Gastroesophageal sphincter (tissue), 3 donors: ENCODE measurements at regions not wholly inside any gene's neighbourhood (a gene's known extent, or its start where the extent isn't known, plus 50 kb on each side); places are given as distances from the start of the nearest gene placed in this dataset.

Experiments
- CTCF ChIP-seq, 4 experiments: fragments of 200-600 bp in 2 of 4; fragments of 450-650 bp in 2 of 4; sonication (generic) in 1 of 4; IDR thresholded peaks; one replicate each; pipeline ENCODE4 v1.5.1; 2017 to 2019; ENCODE audit warnings: antibody characterized with exemption in 4 of 4, mild to moderate bottlenecking in 2 of 4, moderate library complexity in 2 of 4
- POLR2A ChIP-seq, 2 donors: fragments of 450-650 bp; IDR thresholded peaks; one replicate each; pipeline ENCODE4 v1.6.1; 2017; ENCODE audit warnings: antibody characterized with exemption in 2 of 2, mild to moderate bottlenecking in 2 of 2, moderate library complexity in 1 of 2
- POLR2AphosphoS5 ChIP-seq: sonication (generic); formaldehyde crosslinking; IDR thresholded peaks from one replicate; pipeline ENCODE4 v1.6.1; 2017; ENCODE audit warnings: antibody characterized with exemption

GRCh38 chr4:59102311-59102710 is 1992.1 kb upstream of the IGFBP7 start:
- TF ChIP-seq CTCF (IDR thresholded peaks at IDR 0.05) (no peak), POLR2AphosphoS5 (no peak), POLR2A (IDR thresholded peaks at IDR 0.05) (no peak)
